Cardiac fibroblast (primary cell): ENCODE measurements at regions not wholly inside any gene's neighbourhood (a gene's known extent, or its start where the extent isn't known, plus 50 kb on each side); places are given as distances from the start of the nearest gene placed in this dataset.

Experiments used
- DNase-seq, 2 donors: peaks; one replicate each; pipeline versions ENCODE4 v3.0.0 to v3.0.0-alpha.2; 2010; ENCODE audit warnings: low read depth in 2 of 2
- H3K4me3 ChIP-seq, 2 donors: replicated peaks in 1 of 2; 1 replicate in 1 of 2; 2 replicates in 1 of 2; pipeline ENCODE4 v1.5.1; 2011; ENCODE audit warnings: low read depth in 2 of 2, low read length in 2 of 2, mild to moderate bottlenecking in 2 of 2, moderate library complexity in 1 of 2
- TF ChIP-seq, protein P1 (sequence below): IDR thresholded peaks from one replicate; pipeline ENCODE4 v1.5.1; 2011; ENCODE audit warnings: low read depth, mild to moderate bottlenecking, low read length, inconsistent platforms

DNA sequence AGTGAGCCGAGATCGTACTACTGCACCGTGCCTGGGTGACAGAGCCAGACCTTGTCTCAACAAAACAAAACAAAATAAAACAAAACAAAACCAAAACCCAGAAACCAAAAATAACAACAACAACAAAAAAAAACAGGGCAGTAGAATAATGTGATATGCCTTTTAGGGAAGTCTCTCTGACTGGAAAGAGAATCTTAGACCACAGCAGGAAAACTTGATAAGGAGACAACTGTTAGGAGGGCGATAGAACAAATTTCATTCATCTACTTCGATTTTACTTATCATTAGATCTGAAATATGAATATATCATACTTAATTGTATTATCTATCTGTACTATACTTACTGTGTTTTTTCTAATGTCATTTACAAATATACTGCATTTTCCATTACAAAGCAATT is 109.0 kb upstream of the CNTNAP5 start:
- TF ChIP-seq, protein P1, sequence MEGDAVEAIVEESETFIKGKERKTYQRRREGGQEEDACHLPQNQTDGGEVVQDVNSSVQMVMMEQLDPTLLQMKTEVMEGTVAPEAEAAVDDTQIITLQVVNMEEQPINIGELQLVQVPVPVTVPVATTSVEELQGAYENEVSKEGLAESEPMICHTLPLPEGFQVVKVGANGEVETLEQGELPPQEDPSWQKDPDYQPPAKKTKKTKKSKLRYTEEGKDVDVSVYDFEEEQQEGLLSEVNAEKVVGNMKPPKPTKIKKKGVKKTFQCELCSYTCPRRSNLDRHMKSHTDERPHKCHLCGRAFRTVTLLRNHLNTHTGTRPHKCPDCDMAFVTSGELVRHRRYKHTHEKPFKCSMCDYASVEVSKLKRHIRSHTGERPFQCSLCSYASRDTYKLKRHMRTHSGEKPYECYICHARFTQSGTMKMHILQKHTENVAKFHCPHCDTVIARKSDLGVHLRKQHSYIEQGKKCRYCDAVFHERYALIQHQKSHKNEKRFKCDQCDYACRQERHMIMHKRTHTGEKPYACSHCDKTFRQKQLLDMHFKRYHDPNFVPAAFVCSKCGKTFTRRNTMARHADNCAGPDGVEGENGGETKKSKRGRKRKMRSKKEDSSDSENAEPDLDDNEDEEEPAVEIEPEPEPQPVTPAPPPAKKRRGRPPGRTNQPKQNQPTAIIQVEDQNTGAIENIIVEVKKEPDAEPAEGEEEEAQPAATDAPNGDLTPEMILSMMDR: no peak
- DNase-seq: no peak
- H3K4me3 ChIP-seq: no peak overlapping the region

DNA sequence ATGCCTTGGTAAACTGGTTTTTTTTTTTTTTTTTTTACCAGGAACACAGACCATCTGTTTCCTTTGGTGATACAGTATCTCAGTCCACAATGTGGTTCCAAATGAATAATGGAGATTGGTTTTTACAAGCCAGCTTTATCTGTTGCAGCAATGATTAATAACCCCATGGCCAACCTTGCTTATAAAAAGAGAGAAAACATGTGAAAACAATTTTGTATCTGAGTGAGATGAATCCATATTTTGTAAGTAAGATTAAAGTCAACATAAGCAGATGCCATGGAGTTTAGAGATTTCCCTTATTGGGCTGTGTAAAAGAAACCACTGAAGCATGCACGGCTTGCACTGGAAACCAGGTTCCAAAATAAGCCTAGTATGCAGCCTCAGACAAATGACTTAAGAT is 108.6 kb upstream of the CNTNAP5 start:
- TF ChIP-seq, protein P1: no peak
- H3K4me3 ChIP-seq: no peak overlapping the region
- peak in 1 of 2 donors; percentile 13 for DNase-seq

DNA sequence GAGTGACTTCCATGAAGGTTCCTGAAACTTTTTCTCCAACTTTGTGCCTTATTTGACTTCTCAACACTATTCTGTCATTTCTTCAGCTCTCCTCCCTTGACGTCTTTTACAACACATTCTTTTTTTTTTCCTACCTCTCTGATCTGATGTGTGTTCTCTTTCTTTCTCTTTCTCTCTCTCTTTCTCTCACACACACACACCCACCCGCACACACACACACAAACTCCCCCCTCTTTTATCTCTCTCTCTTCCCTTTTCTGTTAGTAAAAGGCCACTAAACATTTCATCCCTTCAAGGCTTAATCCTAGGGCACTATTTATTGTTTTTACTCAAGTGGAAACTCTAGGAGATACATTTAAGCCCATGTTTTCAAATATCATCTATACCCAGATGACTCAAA is 107.8 kb upstream of the CNTNAP5 start:
- no peak overlapping the region for H3K4me3 ChIP-seq
- no peak for DNase-seq
- TF ChIP-seq, protein P1: no peak

DNA sequence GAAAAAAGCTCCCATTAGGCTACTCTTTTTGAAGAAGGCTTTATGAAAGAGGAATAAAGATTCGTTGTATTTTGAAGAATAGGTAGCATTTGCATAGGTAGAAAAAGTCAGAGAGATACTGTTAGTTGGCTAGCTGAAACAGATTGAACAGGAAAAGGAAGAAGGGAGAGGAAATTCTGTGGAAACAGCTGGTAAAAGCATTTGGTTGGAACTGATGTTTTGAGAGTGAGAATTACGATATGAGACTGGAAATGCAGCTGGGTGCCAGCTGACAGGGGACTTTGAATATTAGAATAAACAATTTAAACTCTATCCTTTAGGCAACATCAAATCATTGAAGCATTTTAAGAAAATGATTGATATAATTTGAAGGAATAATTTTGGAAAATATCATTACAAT is 96.7 kb upstream of the CNTNAP5 start:
- DNase-seq: no peak
- TF ChIP-seq, protein P1: no peak
- no peak overlapping the region for H3K4me3 ChIP-seq

DNA sequence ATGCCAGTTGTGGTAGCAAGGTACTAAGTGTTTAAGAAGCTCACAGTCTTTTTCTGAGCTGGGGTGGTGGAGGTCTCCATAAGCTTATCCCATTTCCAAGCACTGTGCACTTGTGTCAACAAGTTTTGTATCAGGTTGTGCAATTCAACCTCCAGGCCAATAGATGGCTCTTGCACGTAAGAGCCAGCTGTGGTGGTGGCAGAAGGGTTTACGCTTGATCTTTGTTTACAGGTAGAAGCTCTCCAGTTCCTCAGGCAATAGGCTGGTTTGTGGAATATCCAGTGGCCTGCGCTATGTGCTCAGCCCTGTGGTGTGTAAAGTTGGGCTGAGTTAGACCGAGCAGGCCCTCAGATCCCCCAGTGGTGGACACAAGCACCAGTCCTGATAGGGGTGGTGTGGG is 89.7 kb upstream of the CNTNAP5 start:
- TF ChIP-seq, protein P1: no peak
- no peak for DNase-seq
- H3K4me3 ChIP-seq: no peak overlapping the region

DNA sequence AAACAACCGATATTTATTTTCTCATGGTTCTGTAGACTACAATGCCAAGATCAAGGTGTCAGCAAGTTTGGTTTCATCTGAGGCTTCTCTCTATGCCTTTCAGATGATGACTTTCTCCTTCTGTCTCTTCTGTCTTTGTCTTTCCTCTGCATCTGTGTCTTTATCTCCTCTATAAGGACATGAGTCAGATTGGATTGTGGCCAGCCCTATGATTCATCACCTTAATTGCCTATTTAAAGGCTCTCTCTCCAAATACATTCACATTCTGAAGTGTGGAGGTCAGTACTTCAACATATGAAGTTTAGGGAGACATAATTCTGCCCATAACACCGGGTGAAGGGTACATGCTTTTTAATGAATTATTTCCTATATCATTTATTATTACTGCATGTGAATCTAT is 71.2 kb upstream of the CNTNAP5 start:
- TF ChIP-seq, protein P1: no peak
- H3K4me3 ChIP-seq: no peak overlapping the region
- DNase-seq: peak; percentile 46 to 51

DNA sequence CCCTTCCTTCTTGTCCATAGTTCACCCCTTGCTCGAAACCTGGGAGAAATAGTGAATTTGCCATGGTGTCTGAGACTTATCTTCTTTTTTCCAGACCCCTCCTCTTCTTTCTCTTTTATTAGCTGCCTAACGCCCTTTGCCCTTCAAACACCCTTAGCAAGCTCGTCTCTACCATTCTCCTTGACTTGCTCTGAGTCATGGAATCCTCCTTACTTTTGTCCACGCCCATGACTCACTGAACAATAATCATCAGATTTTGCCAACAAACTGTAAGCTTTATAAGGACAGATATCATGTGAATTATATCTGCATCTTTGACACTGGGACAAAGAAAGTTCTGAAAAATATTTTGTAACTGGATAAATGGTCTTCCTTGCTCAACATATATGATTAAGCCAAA is 67.1 kb upstream of the CNTNAP5 start:
- H3K4me3 ChIP-seq: no peak overlapping the region
- TF ChIP-seq, protein P1: no peak
- DNase-seq: peak; percentile 1 to 13
